NB4 (cell line): ENCODE measurements at regions not wholly inside any gene's neighbourhood (a gene's known extent, or its start where the extent isn't known, plus 50 kb on each side); places are given as distances from the start of the nearest gene placed in this dataset.

Experiments used
- MYC ChIP-seq: IDR thresholded peaks from 2 replicates; pipeline ENCODE4 v1.6.1; 2011; ENCODE audit warnings: low read depth, low read length
- POLR2A ChIP-seq: IDR thresholded peaks from 2 replicates; pipeline ENCODE4 v1.6.1; 2011; ENCODE audit warnings: mild to moderate bottlenecking; ENCODE audit not compliant: insufficient read length; ENCODE audit errors: extremely low read depth
- TF ChIP-seq, protein P1 (sequence below): IDR thresholded peaks from one replicate; pipeline ENCODE4 v1.5.1; 2012; ENCODE audit warnings: low read depth, low read length

DNA sequence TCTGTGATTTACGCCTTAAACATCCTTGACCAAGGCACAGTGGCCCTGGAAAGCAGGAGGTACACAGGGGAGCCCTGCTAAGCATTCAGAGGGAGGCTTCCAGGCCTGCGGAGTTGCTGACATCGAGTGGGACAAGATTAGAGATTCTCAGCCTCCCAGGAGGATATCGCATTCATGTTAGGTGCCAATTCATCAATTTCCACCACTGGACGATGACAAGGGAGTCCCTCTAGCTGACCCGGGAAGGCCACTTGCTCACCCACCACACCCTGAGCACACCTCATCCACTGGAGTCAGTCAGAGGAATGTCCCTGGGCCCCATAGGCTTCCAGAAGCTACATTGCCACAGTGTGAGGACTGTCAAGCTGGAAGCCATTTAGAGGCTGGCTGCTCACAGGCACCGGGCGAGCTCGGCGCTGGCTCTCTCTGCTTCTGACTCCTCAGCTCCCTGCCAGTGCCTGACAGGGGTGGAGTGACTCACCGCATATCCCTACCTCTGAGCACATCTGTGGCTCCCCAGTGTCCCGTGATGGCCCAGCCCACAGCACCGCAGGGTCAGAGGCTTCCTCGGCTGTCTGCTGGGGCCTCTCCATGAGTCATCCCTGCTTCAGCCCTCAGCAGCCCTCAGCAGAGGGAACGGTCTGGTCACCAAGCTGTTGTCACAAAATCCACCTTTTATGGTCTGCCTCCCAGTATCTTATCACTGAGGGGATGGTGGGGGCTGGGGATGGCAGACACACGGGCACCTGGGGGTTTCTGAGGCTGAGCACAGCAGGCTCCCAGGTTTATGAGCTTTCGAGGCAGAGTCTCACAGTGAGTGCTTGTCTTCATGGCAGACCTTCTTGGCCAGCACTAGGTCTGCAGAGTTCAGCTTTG is 117.5 kb downstream of the ZNF608 start:
- TF ChIP-seq, protein P1, sequence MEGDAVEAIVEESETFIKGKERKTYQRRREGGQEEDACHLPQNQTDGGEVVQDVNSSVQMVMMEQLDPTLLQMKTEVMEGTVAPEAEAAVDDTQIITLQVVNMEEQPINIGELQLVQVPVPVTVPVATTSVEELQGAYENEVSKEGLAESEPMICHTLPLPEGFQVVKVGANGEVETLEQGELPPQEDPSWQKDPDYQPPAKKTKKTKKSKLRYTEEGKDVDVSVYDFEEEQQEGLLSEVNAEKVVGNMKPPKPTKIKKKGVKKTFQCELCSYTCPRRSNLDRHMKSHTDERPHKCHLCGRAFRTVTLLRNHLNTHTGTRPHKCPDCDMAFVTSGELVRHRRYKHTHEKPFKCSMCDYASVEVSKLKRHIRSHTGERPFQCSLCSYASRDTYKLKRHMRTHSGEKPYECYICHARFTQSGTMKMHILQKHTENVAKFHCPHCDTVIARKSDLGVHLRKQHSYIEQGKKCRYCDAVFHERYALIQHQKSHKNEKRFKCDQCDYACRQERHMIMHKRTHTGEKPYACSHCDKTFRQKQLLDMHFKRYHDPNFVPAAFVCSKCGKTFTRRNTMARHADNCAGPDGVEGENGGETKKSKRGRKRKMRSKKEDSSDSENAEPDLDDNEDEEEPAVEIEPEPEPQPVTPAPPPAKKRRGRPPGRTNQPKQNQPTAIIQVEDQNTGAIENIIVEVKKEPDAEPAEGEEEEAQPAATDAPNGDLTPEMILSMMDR, result no peak
- TF ChIP-seq POLR2A (no peak), MYC (no peak)
